NCI-H774 (cell line): ENCODE measurements at regions not wholly inside any gene's neighbourhood (a gene's known extent, or its start where the extent isn't known, plus 50 kb on each side); places are given as distances from the start of the nearest gene placed in this dataset.

Experiments used
- DNase-seq: peaks from one replicate; lab custom pipeline; 2025; lab: John Stamatoyannopoulos, UW

- DNase-seq = no peak
These were observed 489.6 kb downstream of the BMP2 start for GRCh38 chr20:7257099-7257498.

- no peak for DNase-seq
These were observed 490.4 kb downstream of the BMP2 start for GRCh38 chr20:7257692-7258466.

GRCh38 chr20:7262803-7263202, 495.3 kb downstream of the BMP2 start:
- no peak for DNase-seq

GRCh38 chr20:7264137-7264536, 496.7 kb downstream of the BMP2 start:
- DNase-seq = no peak

- DNase-seq = no peak
These were observed 502.0 kb downstream of the BMP2 start for GRCh38 chr20:7269452-7269851.

GRCh38 chr20:7272512-7272911, 505.0 kb downstream of the BMP2 start:
- DNase-seq = no peak

GRCh38 chr20:7274870-7275269, 507.4 kb downstream of the BMP2 start:
- no peak for DNase-seq

- DNase-seq = no peak
These were observed 508.3 kb downstream of the BMP2 start for GRCh38 chr20:7275645-7276237.

GRCh38 chr20:7285918-7286556, 518.6 kb downstream of the BMP2 start:
- peak; percentile 72 for DNase-seq

- no peak for DNase-seq
These were observed 523.9 kb downstream of the BMP2 start for GRCh38 chr20:7291323-7291943.

GRCh38 chr20:7291946-7292345, 524.5 kb downstream of the BMP2 start:
- DNase-seq = no peak

- DNase-seq = no peak
These were observed 527.4 kb downstream of the BMP2 start for GRCh38 chr20:7294816-7295360.

GRCh38 chr20:7301807-7302206, 534.3 kb downstream of the BMP2 start:
- DNase-seq = no peak

- DNase-seq = no peak
These were observed 534.8 kb downstream of the BMP2 start for GRCh38 chr20:7302250-7302649.

GRCh38 chr20:7305976-7306375, 538.5 kb downstream of the BMP2 start:
- DNase-seq = no peak

GRCh38 chr20:7308163-7308562, 540.7 kb downstream of the BMP2 start:
- no peak for DNase-seq

GRCh38 chr20:7313047-7313446, 545.6 kb downstream of the BMP2 start:
- no peak for DNase-seq

GRCh38 chr20:7323957-7324356, 556.5 kb downstream of the BMP2 start:
- DNase-seq = no peak

GRCh38 chr20:7327810-7328209, 560.3 kb downstream of the BMP2 start:
- DNase-seq = no peak

GRCh38 chr20:7330850-7331249, 563.4 kb downstream of the BMP2 start:
- no peak for DNase-seq

GRCh38 chr20:7332169-7332568, 564.7 kb downstream of the BMP2 start:
- no peak for DNase-seq

GRCh38 chr20:7333841-7334240, 566.4 kb downstream of the BMP2 start:
- no peak for DNase-seq

- no peak for DNase-seq
These were observed 578.5 kb downstream of the BMP2 start for GRCh38 chr20:7346026-7346425.
